Fibroblast of the aortic adventitia (primary cell): ENCODE measurements at regions not wholly inside any gene's neighbourhood (a gene's known extent, or its start where the extent isn't known, plus 50 kb on each side); places are given as distances from the start of the nearest gene placed in this dataset.

Experiments
- DNase-seq: peaks from one replicate; pipeline ENCODE4 v3.0.0-alpha.2; 2010; ENCODE audit warnings: low read depth
- H3K4me3 ChIP-seq: 2 replicates; pipeline ENCODE4 v1.5.1; 2011; ENCODE audit warnings: low read depth, mild to moderate bottlenecking, control low read depth, low read length, moderate library complexity
- CTCF ChIP-seq: IDR thresholded peaks from 2 replicates; pipeline ENCODE4 v1.5.1; 2011; ENCODE audit warnings: mild to moderate bottlenecking, low read length, control low read depth, inconsistent platforms; ENCODE audit not compliant: insufficient read depth

DNA sequence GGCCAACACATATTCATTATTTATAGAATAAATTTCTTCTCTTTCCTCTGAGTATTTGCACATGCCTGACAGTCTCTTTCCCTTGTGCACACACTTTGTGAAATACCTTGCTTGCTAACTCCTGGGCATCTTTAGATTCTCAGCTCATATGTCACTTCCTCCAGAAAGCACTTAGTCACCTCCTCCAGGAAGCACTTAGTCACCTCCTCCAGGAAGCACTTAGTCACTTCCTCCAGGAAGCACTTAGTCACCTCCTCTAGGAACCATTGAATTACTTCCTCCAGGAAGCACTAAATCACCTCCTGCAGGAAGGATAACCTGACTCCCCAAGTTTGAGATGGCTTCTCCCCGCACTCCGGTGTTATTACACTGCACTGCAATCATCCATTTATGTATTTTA lies 462.5 kb upstream of the EEF2KMT start:
- H3K4me3 ChIP-seq, result no peak overlapping the region
- no peak for DNase-seq
- no peak for TF ChIP-seq CTCF

- no peak for DNase-seq
- H3K4me3 ChIP-seq, result no peak overlapping the region
- no peak for TF ChIP-seq CTCF
Observed at GRCh38 chr16:5557966-5558365, 460.4 kb upstream of the EEF2KMT start.

GRCh38 chr16:5557448-5557847 lies 459.9 kb upstream of the EEF2KMT start:
- no peak for TF ChIP-seq CTCF
- H3K4me3 ChIP-seq, result no peak overlapping the region
- no peak for DNase-seq

DNA sequence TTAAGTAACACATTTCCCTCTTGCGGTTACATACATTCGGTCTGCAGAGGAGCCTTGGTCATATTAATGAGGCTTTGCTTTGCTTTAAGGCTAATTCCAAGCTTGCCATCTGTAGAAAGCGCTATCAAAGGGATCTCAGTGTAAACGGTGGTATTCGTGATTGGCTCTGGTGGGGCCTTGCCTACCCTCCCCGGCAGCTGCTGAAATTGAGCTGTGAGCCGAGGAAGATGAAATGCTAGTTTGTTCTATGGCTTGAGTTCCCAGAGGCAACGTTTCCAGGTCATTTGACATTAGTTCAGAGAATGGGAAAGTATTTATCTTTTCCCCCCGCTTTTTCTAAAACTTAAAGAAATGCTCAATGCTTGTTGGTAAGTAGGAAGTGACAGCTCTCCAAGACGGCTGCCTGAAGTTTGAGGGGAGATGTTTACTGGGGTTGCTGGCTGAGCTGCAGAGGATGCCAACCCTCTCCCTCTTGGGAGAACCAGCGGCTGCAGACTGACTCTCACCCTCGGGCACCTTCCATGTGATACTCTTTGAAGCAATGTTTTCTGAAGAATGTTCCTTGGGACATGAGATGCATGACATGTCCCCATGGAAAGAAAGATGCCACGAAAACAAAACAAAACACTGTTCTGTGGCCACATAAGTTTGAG lies 458.7 kb upstream of the EEF2KMT start:
- DNase-seq, result no peak
- no peak overlapping the region for H3K4me3 ChIP-seq
- TF ChIP-seq CTCF, result no peak

DNA sequence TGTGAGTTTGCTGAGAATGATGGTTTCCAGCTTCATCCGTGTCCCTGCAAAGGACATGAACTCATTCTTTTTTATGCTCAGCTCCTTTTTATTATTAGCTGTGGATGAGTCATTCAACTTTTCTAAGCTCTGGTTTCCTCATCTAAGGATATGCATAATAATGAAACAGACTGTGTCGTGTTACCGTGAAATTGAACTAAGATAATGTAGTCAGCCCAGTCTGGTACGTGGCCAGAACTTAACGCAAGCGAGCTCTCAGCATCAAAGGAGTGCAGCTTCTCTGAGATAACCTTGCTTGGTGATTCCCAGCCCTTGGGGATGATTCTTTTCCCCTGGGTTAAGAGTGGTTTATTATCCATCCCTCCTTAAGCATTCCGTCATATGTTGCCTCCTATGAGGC lies 454.3 kb upstream of the EEF2KMT start:
- no peak for TF ChIP-seq CTCF
- no peak overlapping the region for H3K4me3 ChIP-seq
- DNase-seq, result no peak

- H3K4me3 ChIP-seq, result no peak overlapping the region
- TF ChIP-seq CTCF, result no peak
- DNase-seq, result no peak
Observed at GRCh38 chr16:5549802-5550201, 452.2 kb upstream of the EEF2KMT start.

GRCh38 chr16:5541356-5541755 lies 443.8 kb upstream of the EEF2KMT start:
- TF ChIP-seq CTCF, result no peak
- H3K4me3 ChIP-seq, result no peak overlapping the region
- DNase-seq, result no peak
